Fibroblast of lung (primary cell): ENCODE measurements at regions not wholly inside any gene's neighbourhood (a gene's known extent, or its start where the extent isn't known, plus 50 kb on each side); places are given as distances from the start of the nearest gene placed in this dataset.

ENCODE experiments used
- DNase-seq, 2 donors: peaks; one replicate each; pipeline versions ENCODE4 v3.0.0 to v3.0.0-alpha.2; 2010; ENCODE audit warnings: low read depth in 2 of 2
- H2AFZ ChIP-seq: 2 replicates; pipeline ENCODE4 v1.5.1; 2012; ENCODE audit warnings: low read length, control low read depth, inconsistent platforms
- H3K27ac ChIP-seq: 2 replicates; pipeline ENCODE4 v1.5.1; 2011; ENCODE audit warnings: low read length, control low read depth; ENCODE audit not compliant: insufficient read depth
- H3K27me3 ChIP-seq: 2 replicates; pipeline ENCODE4 v1.5.1; 2011; ENCODE audit warnings: mild to moderate bottlenecking, low read length; ENCODE audit not compliant: control insufficient read depth, insufficient read depth
- H3K36me3 ChIP-seq: 2 replicates; pipeline ENCODE4 v1.5.1; 2011; ENCODE audit warnings: low read length; ENCODE audit not compliant: control insufficient read depth, insufficient read depth
- H3K4me1 ChIP-seq: 2 replicates; pipeline ENCODE4 v1.5.1; 2011; ENCODE audit warnings: low read length; ENCODE audit not compliant: control insufficient read depth, insufficient read depth; ENCODE audit errors: extremely low read depth
- H3K4me2 ChIP-seq: 2 replicates; pipeline ENCODE4 v1.5.1; 2011; ENCODE audit warnings: low read length, control low read depth; ENCODE audit not compliant: insufficient read depth; ENCODE audit errors: extremely low read depth
- H3K4me3 ChIP-seq, 4 experiments: fragments of 200-600 bp in 1 of 4; sonication (generic) in 1 of 4; replicated peaks in 1 of 4; 2 replicates each; pipeline ENCODE4 v1.5.1; 2011 to 2016; ENCODE audit warnings: low read length in 4 of 4, low read depth in 3 of 4, mild to moderate bottlenecking in 3 of 4, control low read depth in 2 of 4, inconsistent platforms in 1 of 4, mixed read lengths in 1 of 4; ENCODE audit not compliant: insufficient read depth in 1 of 4; ENCODE audit errors: control extremely low read depth in 1 of 4
- H3K79me2 ChIP-seq: 2 replicates; pipeline ENCODE4 v1.5.1; 2012; ENCODE audit warnings: mild to moderate bottlenecking, low read length, inconsistent platforms; ENCODE audit not compliant: control insufficient read depth, insufficient read depth
- H3K9ac ChIP-seq: 2 replicates; pipeline ENCODE4 v1.5.1; 2011; ENCODE audit warnings: mild to moderate bottlenecking, low read length, control low read depth; ENCODE audit not compliant: insufficient read depth
- H3K9me3 ChIP-seq: 2 replicates; pipeline ENCODE4 v1.5.1; 2012; ENCODE audit warnings: low read depth, low read length; ENCODE audit not compliant: control insufficient read depth, insufficient read depth
- H4K20me1 ChIP-seq: 2 replicates; pipeline ENCODE4 v1.5.1; 2011; ENCODE audit warnings: low read length; ENCODE audit not compliant: control insufficient read depth, insufficient read depth; ENCODE audit errors: extremely low read depth
- CTCF ChIP-seq, 2 donors: IDR thresholded peaks in 1 of 2; conservative IDR thresholded peaks in 1 of 2; 1 replicate in 1 of 2; 2 replicates in 1 of 2; pipeline ENCODE4 v1.5.1; 2011 to 2012; ENCODE audit warnings: low read length in 2 of 2, control low read depth in 1 of 2, inconsistent platforms in 1 of 2, low read depth in 1 of 2, mild to moderate bottlenecking in 1 of 2
- EZH2 ChIP-seq: IDR thresholded peaks from 2 replicates; pipeline ENCODE4 v1.5.1; 2012; ENCODE audit warnings: low read length, control low read depth, mild to moderate bottlenecking; ENCODE audit errors: missing control alignments

- Histone ChIP-seq H3K79me2 (no peaks in the 10 kb centered on the region), H3K9me3 (no peaks in the 10 kb centered on the region), H2AFZ (no peak overlapping the region), H3K27me3 (no peaks in the 10 kb centered on the region), H4K20me1 (no peaks in the 10 kb centered on the region), H3K27ac (no peak overlapping the region), H3K4me2 (no peak overlapping the region), H3K4me1 (no peaks in the 10 kb centered on the region), H3K9ac (no peak overlapping the region), H3K4me3 (no peak overlapping the region), H3K36me3 (no peaks in the 10 kb centered on the region)
- TF ChIP-seq EZH2 (no peak), CTCF (conservative IDR thresholded peaks at IDR 0.05 in 1 of 2, IDR thresholded peaks at IDR 0.05 in 1 of 2; ENCODE audit: low read depth in 1 of 2, low read length in 2 of 2) (no peak)
- no peak for DNase-seq
Measured at GRCh38 chr11:96963375-96963774, 573.6 kb downstream of the JRKL start.

GRCh38 chr11:96964661-96965060, 574.8 kb downstream of the JRKL start:
- DNase-seq, result no peak

GRCh38 chr11:96967616-96968015, 577.8 kb downstream of the JRKL start:
- no peak overlapping the region for H3K27ac ChIP-seq
- peak in 1 of 2 donors; percentile 6 for DNase-seq
- TF ChIP-seq CTCF (conservative IDR thresholded peaks at IDR 0.05 in 1 of 2, IDR thresholded peaks at IDR 0.05 in 1 of 2; ENCODE audit: low read depth in 1 of 2, low read length in 2 of 2), result no peak
- H3K79me2 ChIP-seq, result no peaks in the 10 kb centered on the region
- H3K36me3 ChIP-seq, result no peaks in the 10 kb centered on the region
- no peak overlapping the region for H3K4me3 ChIP-seq
- no peaks in the 10 kb centered on the region for H3K27me3 ChIP-seq
- no peak overlapping the region for H3K9ac ChIP-seq
- no peak overlapping the region for H3K4me2 ChIP-seq
- no peaks in the 10 kb centered on the region for H3K9me3 ChIP-seq
- no peaks in the 10 kb centered on the region for H4K20me1 ChIP-seq
- no peaks in the 10 kb centered on the region for H3K4me1 ChIP-seq
- no peak overlapping the region for H2AFZ ChIP-seq

More at GRCh38 chr11:96964661-96965060, 574.8 kb downstream of the JRKL start:
- H3K79me2 ChIP-seq, result no peaks in the 10 kb centered on the region
- no peaks in the 10 kb centered on the region for H3K27me3 ChIP-seq
- H3K9ac ChIP-seq, result no peak overlapping the region
- no peak overlapping the region for H3K4me3 ChIP-seq
- TF ChIP-seq EZH2 (no peak), CTCF (conservative IDR thresholded peaks at IDR 0.05 in 1 of 2, IDR thresholded peaks at IDR 0.05 in 1 of 2; ENCODE audit: low read depth in 1 of 2, low read length in 2 of 2) (no peak)
- H3K4me1 ChIP-seq, result no peaks in the 10 kb centered on the region
- no peak overlapping the region for H3K4me2 ChIP-seq
- no peaks in the 10 kb centered on the region for H3K9me3 ChIP-seq
- H3K27ac ChIP-seq, result no peak overlapping the region
- H4K20me1 ChIP-seq, result no peaks in the 10 kb centered on the region
- no peak overlapping the region for H2AFZ ChIP-seq
- H3K36me3 ChIP-seq, result no peaks in the 10 kb centered on the region
